CD14-positive monocyte (primary cell): ENCODE measurements at regions not wholly inside any gene's neighbourhood (a gene's known extent, or its start where the extent isn't known, plus 50 kb on each side); places are given as distances from the start of the nearest gene placed in this dataset.
"Not testable (repeated sequence)": the region's sequence is repeated elsewhere in the genome, so short reads cannot be mapped to it uniquely, and the experiment has no call there.

ENCODE experiments used
- DNase-seq, 3 donors: peaks; one replicate each; pipeline ENCODE4 v3.0.0-alpha.2; 2011 to 2022
- H2AFZ ChIP-seq: 2 replicates; pipeline ENCODE4 v1.6.0; 2012; ENCODE audit warnings: mild to moderate bottlenecking, low read depth, low read length, inconsistent platforms; ENCODE audit not compliant: insufficient read depth, poor library complexity, severe bottlenecking
- H3K27ac ChIP-seq, 2 donors: 1 replicate in 1 of 2; 2 replicates in 1 of 2; pipeline ENCODE4 v1.5.1; 2012 to 2013; ENCODE audit warnings: low read length in 2 of 2, control low read depth in 1 of 2, inconsistent platforms in 1 of 2, low read depth in 1 of 2, mild to moderate bottlenecking in 1 of 2
- H3K27me3 ChIP-seq, 2 donors: one replicate each; pipeline versions ENCODE4 v1.6.0 to v1.6.1; 2011 to 2013; ENCODE audit warnings: low read length in 2 of 2; ENCODE audit not compliant: control insufficient read depth in 2 of 2, insufficient read depth in 2 of 2
- H3K36me3 ChIP-seq, 2 donors: replicated peaks in 1 of 2; 1 replicate in 1 of 2; 2 replicates in 1 of 2; pipeline versions ENCODE4 v1.5.1 to v1.6.1; 2012 to 2013; ENCODE audit warnings: low read length in 2 of 2, control low read depth in 1 of 2, inconsistent platforms in 1 of 2, mild to moderate bottlenecking in 1 of 2; ENCODE audit not compliant: insufficient read depth in 2 of 2, control insufficient read depth in 1 of 2
- H3K4me1 ChIP-seq, 2 donors: 1 replicate in 1 of 2; 2 replicates in 1 of 2; pipeline versions ENCODE4 v1.5.1 to v1.6.1; 2012 to 2013; ENCODE audit warnings: low read length in 2 of 2, control low read depth in 1 of 2, inconsistent platforms in 1 of 2, mild to moderate bottlenecking in 1 of 2, moderate library complexity in 1 of 2; ENCODE audit not compliant: insufficient read depth in 2 of 2, control insufficient read depth in 1 of 2
- H3K4me2 ChIP-seq: replicated peaks from 2 replicates; pipeline ENCODE3; 2012; ENCODE audit warnings: low read length, moderate library complexity, mild to moderate bottlenecking; ENCODE audit not compliant: poor library complexity, severe bottlenecking; ENCODE audit errors: extremely low read depth
- H3K4me3 ChIP-seq, 3 experiments: fragments of 200-600 bp in 1 of 3; sonication (generic) in 1 of 3; replicated peaks in 1 of 3; 1 replicate in 2 of 3; 2 replicates in 1 of 3; pipeline ENCODE4 v1.5.1; 2011 to 2013; ENCODE audit warnings: low read length in 3 of 3, mild to moderate bottlenecking in 3 of 3, control low read depth in 2 of 3, low read depth in 2 of 3, inconsistent platforms in 1 of 3, moderate library complexity in 1 of 3
- H3K79me2 ChIP-seq: 2 replicates; pipeline ENCODE4 v1.6.0; 2012; ENCODE audit warnings: mild to moderate bottlenecking, control low read depth, inconsistent platforms, low read length, moderate library complexity; ENCODE audit not compliant: insufficient read depth
- H3K9ac ChIP-seq: 2 replicates; pipeline ENCODE4 v1.6.0; 2017; ENCODE audit warnings: low read length, mild to moderate bottlenecking; ENCODE audit not compliant: insufficient read depth, poor library complexity, severe bottlenecking
- H3K9me3 ChIP-seq, 2 donors: replicated peaks in 1 of 2; 1 replicate in 1 of 2; 2 replicates in 1 of 2; pipeline versions ENCODE4 v1.5.1 to v1.6.1; 2012 to 2013; ENCODE audit warnings: low read length in 2 of 2, control low read depth in 1 of 2; ENCODE audit not compliant: control insufficient read depth in 1 of 2, insufficient read depth in 1 of 2
- H4K20me1 ChIP-seq: 2 replicates; pipeline ENCODE4 v1.6.0; 2012; ENCODE audit warnings: mild to moderate bottlenecking, low read length, control low read depth, moderate library complexity; ENCODE audit not compliant: insufficient read depth
- H3K27ac Mint-ChIP-seq, 7 donors: one replicate each; pipeline ENCODE4 v1.8.0; 2020; ENCODE audit warnings: mild to moderate bottlenecking in 7 of 7, mixed read lengths in 7 of 7, moderate library complexity in 6 of 7, inconsistent platforms in 2 of 7
- H3K27me3 Mint-ChIP-seq, 3 donors: one replicate each; pipeline ENCODE4 v1.8.0; 2021 to 2022; ENCODE audit warnings: low read depth in 3 of 3, mild to moderate bottlenecking in 3 of 3, mixed read lengths in 3 of 3, moderate library complexity in 3 of 3, inconsistent platforms in 1 of 3
- H3K36me3 Mint-ChIP-seq, 2 donors: one replicate each; pipeline ENCODE4 v1.8.0; 2020; ENCODE audit warnings: mixed read lengths in 2 of 2, inconsistent platforms in 1 of 2, mild to moderate bottlenecking in 1 of 2
- H3K4me1 Mint-ChIP-seq: one replicate; pipeline ENCODE4 v1.8.0; 2020; ENCODE audit warnings: mild to moderate bottlenecking, mixed read lengths
- H3K4me3 Mint-ChIP-seq, 2 donors: one replicate each; pipeline ENCODE4 v1.8.0; 2020; ENCODE audit warnings: mild to moderate bottlenecking in 2 of 2, mixed read lengths in 2 of 2, moderate library complexity in 1 of 2
- H3K9me3 Mint-ChIP-seq, 7 donors: one replicate each; pipeline ENCODE4 v1.8.0; 2020 to 2022; ENCODE audit warnings: mixed read lengths in 7 of 7, mild to moderate bottlenecking in 6 of 7, moderate library complexity in 6 of 7, inconsistent platforms in 2 of 7
- WGBS: methylation state at CpG from one replicate; pipeline ENCODE4 v1.1.5; 2013; ENCODE audit warnings: missing lambda C conversion rate; ENCODE audit not compliant: insufficient coverage; 5-methylcytosine and 5-hydroxymethylcytosine counted together
- intact Hi-C, 2 donors: fragments of 100-400 bp; cut with micrococcal nuclease; formaldehyde crosslinking; loops; one replicate each; pipeline versions ENCODE4 v1.15.0 to v1.15.1; 2023
- TF ChIP-seq, protein P1 (sequence below): fragments of 200-600 bp; IDR thresholded peaks from one replicate; pipeline ENCODE4 v1.8.0; 2022; ENCODE audit warnings: antibody characterized with exemption, mild to moderate bottlenecking

DNA sequence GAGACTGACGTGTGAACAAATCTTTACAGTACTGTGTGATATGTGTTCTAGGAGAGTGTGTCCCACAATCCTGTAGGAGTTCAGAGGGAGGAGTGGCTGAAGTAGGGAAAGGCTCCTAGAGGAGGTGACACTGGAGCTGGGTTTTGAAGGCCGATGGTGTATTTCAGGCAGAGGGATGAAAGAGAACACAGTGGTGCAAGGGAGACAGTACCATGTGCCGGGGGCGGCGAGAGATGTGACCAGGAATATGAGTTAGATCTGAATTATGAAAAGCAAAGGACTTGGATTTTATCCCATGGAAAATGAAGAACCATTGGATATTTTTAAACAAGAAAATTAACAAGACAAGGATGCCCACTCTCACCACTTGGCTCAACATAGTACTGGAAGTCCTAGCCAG lies 77.0 kb upstream of the ESRRB start:
- H3K9me3 ChIP-seq: no peaks in the 10 kb centered on the region
- Mint-ChIP-seq H3K4me1 (no peaks in the 10 kb centered on the region), H3K9me3 (peaks cover 0 to 8% (median 2%) of the 10 kb centered on the region in 7 donors), H3K4me3 (no peak overlapping the region), H3K27ac (no peak overlapping the region), H3K36me3 (no peaks in the 10 kb centered on the region), H3K27me3 (peaks cover 0 to 11% (median 7%) of the 10 kb centered on the region in 3 donors)
- DNase-seq: no peak
- H3K27me3 ChIP-seq: no peaks in the 10 kb centered on the region
- H3K79me2 ChIP-seq: no peaks in the 10 kb centered on the region
- intact Hi-C loops: no loop called here
- H3K4me3 ChIP-seq: no peak overlapping the region
- H2AFZ ChIP-seq: no peak overlapping the region
- 93% methylated on average over 3 of the region's 5 CpGs for WGBS
- no peaks in the 10 kb centered on the region for H3K36me3 ChIP-seq
- no peak overlapping the region for H3K9ac ChIP-seq
- H3K4me1 ChIP-seq: no peaks in the 10 kb centered on the region
- H3K27ac ChIP-seq: no peak overlapping the region
- H3K4me2 ChIP-seq: no peak overlapping the region
- H4K20me1 ChIP-seq: no peaks in the 10 kb centered on the region
- TF ChIP-seq, protein P1, sequence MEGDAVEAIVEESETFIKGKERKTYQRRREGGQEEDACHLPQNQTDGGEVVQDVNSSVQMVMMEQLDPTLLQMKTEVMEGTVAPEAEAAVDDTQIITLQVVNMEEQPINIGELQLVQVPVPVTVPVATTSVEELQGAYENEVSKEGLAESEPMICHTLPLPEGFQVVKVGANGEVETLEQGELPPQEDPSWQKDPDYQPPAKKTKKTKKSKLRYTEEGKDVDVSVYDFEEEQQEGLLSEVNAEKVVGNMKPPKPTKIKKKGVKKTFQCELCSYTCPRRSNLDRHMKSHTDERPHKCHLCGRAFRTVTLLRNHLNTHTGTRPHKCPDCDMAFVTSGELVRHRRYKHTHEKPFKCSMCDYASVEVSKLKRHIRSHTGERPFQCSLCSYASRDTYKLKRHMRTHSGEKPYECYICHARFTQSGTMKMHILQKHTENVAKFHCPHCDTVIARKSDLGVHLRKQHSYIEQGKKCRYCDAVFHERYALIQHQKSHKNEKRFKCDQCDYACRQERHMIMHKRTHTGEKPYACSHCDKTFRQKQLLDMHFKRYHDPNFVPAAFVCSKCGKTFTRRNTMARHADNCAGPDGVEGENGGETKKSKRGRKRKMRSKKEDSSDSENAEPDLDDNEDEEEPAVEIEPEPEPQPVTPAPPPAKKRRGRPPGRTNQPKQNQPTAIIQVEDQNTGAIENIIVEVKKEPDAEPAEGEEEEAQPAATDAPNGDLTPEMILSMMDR: no peak

DNA sequence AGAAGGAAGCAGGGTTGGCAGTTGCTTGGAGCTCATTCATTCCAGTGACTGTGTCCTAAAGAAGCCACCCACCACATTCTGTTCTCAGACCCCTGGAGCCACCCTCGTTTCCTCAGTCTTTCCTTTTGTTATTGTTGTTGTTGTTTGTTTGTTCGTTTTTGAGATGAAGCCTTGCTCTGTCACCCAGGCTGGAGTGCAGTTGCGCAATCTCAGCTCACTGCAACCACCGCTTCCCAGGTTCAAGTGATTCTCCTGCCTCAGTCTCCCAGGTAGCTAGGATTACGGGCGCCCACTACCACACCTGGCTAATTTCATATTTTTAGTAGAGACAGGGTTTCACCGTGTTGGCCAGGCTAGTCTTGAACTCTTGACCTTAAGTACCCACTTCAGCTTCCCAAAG lies 72.7 kb upstream of the ESRRB start:
- H3K9me3 ChIP-seq, H3K9ac ChIP-seq, H3K4me1 ChIP-seq, H3K27ac ChIP-seq, H4K20me1 ChIP-seq, H3K27me3 ChIP-seq, H3K4me1 Mint-ChIP-seq, H3K36me3 Mint-ChIP-seq, DNase-seq, H3K79me2 ChIP-seq, H3K36me3 ChIP-seq, H3K4me2 ChIP-seq, H3K4me3 ChIP-seq, intact Hi-C loops, H3K9me3 Mint-ChIP-seq, H2AFZ ChIP-seq, H3K27ac Mint-ChIP-seq, H3K4me3 Mint-ChIP-seq: not testable (repeated sequence)
- H3K27me3 Mint-ChIP-seq: peaks cover 4 to 15% (median 9%) of the 10 kb centered on the region in 3 donors
- WGBS: 100% methylated on average over 2 of the region's 7 CpGs
